DND-41 (cell line): ENCODE measurements at regions not wholly inside any gene's neighbourhood (a gene's known extent, or its start where the extent isn't known, plus 50 kb on each side); places are given as distances from the start of the nearest gene placed in this dataset.

Experiments used
- EZH2 ChIP-seq: IDR thresholded peaks from 3 replicates; pipeline ENCODE4 v1.6.1; 2012; ENCODE audit warnings: borderline replicate concordance, low read depth, mild to moderate bottlenecking, moderate library complexity, low read length, inconsistent platforms; ENCODE audit not compliant: severe bottlenecking
- TF ChIP-seq, protein P1 (sequence below): IDR thresholded peaks from 2 replicates; pipeline ENCODE4 v1.5.1; 2012; ENCODE audit warnings: borderline replicate concordance, low read length, moderate library complexity, mild to moderate bottlenecking; ENCODE audit not compliant: poor library complexity, severe bottlenecking; ENCODE audit errors: extremely low read depth

DNA sequence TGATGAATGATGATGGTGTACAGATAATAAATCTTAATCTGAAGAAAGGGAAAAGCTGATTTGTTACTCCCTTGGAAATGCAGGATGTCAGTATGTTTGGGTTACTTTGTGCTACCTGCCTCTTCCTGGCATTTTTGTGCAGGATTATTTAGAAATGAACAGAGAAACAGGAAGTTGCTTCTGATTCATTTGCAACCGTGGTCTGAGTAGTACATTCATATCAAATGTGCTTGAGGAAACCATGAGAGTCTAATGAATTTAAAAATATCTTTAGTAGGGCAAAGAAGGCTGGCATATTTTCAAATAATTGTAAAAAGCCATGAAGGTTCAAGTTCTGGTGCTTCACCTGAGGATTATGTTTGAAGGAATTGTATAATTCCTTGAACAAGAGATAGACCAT lies 391.6 kb downstream of the TMEM161B start:
- TF ChIP-seq, protein P1, sequence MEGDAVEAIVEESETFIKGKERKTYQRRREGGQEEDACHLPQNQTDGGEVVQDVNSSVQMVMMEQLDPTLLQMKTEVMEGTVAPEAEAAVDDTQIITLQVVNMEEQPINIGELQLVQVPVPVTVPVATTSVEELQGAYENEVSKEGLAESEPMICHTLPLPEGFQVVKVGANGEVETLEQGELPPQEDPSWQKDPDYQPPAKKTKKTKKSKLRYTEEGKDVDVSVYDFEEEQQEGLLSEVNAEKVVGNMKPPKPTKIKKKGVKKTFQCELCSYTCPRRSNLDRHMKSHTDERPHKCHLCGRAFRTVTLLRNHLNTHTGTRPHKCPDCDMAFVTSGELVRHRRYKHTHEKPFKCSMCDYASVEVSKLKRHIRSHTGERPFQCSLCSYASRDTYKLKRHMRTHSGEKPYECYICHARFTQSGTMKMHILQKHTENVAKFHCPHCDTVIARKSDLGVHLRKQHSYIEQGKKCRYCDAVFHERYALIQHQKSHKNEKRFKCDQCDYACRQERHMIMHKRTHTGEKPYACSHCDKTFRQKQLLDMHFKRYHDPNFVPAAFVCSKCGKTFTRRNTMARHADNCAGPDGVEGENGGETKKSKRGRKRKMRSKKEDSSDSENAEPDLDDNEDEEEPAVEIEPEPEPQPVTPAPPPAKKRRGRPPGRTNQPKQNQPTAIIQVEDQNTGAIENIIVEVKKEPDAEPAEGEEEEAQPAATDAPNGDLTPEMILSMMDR: no peak
- no peak for TF ChIP-seq EZH2
